Muscle layer of duodenum (tissue), 2 donors: ENCODE measurements at regions not wholly inside any gene's neighbourhood (a gene's known extent, or its start where the extent isn't known, plus 50 kb on each side); places are given as distances from the start of the nearest gene placed in this dataset.

Source experiments
- H3K27ac ChIP-seq: one replicate; pipeline ENCODE4 v1.7.0; 2013; ENCODE audit warnings: mild to moderate bottlenecking, low read length
- H3K27me3 ChIP-seq: one replicate; pipeline ENCODE4 v1.7.0; 2013; ENCODE audit warnings: low read depth, mild to moderate bottlenecking, control low read depth, low read length
- H3K36me3 ChIP-seq, 2 donors: one replicate each; pipeline ENCODE4 v1.7.0; 2013; ENCODE audit warnings: low read length in 2 of 2, control low read depth in 1 of 2, mild to moderate bottlenecking in 1 of 2; ENCODE audit not compliant: insufficient read depth in 2 of 2, control insufficient read depth in 1 of 2
- H3K4me1 ChIP-seq, 2 donors: one replicate each; pipeline ENCODE4 v1.7.0; 2013; ENCODE audit warnings: low read length in 2 of 2, mild to moderate bottlenecking in 2 of 2, control low read depth in 1 of 2, moderate library complexity in 1 of 2; ENCODE audit not compliant: insufficient read depth in 2 of 2, control insufficient read depth in 1 of 2
- H3K4me3 ChIP-seq, 2 donors: one replicate each; pipeline ENCODE4 v1.7.0; 2013; ENCODE audit warnings: low read length in 2 of 2, low read depth in 1 of 2, mild to moderate bottlenecking in 1 of 2
- H3K9me3 ChIP-seq, 2 donors: one replicate each; pipeline ENCODE4 v1.7.0; 2013; ENCODE audit warnings: low read length in 2 of 2, control low read depth in 1 of 2, mild to moderate bottlenecking in 1 of 2; ENCODE audit not compliant: control insufficient read depth in 1 of 2
- donor health status: healthy.

DNA sequence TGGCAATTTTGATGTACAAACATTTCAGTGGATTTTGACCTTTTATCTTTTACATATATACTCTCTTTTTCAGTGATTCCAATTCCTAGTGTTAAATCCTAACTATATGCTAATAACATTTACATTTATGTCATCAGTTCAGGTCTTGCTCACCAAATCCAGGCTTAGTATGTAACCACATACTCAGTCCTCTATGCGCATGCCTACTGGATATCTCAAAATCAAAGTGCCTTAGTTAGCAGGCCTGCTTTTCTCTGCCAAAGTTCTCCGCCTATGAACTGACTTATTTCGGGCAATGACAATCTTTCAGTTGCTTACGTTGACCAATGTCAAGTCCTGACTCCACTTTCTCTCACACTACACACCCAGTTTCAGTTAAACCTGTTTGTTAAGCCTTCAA is 478.5 kb upstream of the SLITRK1 start:
- no peak overlapping the region for H3K4me3 ChIP-seq
- H3K4me1 ChIP-seq: no peaks in the 10 kb centered on the region
- H3K36me3 ChIP-seq: no peaks in the 10 kb centered on the region
- H3K27ac ChIP-seq: no peak overlapping the region
- H3K27me3 ChIP-seq: no peaks in the 10 kb centered on the region
- no peaks in the 10 kb centered on the region for H3K9me3 ChIP-seq

DNA sequence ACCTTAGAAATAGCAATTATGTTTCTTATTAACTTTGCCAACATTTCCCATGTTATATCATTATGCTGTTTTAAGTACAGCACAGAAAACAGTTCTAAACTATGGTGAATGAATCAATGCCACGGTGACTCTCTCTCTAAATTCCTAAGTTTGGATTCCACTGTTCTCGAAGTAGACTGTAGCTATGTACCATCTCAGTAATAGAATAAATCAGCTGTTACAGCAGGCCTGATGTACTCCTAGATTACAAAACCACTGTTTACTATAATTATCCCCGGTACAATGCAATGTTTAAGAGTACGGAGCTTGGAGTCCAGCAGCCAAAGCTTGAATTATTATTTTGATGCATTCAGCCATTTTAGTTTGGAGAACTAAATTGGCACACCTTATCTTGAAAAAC is 476.3 kb upstream of the SLITRK1 start:
- Histone ChIP-seq H3K9me3 (no peaks in the 10 kb centered on the region), H3K4me3 (no peak overlapping the region), H3K27me3 (no peaks in the 10 kb centered on the region), H3K4me1 (no peaks in the 10 kb centered on the region), H3K27ac (no peak overlapping the region), H3K36me3 (no peaks in the 10 kb centered on the region)

DNA sequence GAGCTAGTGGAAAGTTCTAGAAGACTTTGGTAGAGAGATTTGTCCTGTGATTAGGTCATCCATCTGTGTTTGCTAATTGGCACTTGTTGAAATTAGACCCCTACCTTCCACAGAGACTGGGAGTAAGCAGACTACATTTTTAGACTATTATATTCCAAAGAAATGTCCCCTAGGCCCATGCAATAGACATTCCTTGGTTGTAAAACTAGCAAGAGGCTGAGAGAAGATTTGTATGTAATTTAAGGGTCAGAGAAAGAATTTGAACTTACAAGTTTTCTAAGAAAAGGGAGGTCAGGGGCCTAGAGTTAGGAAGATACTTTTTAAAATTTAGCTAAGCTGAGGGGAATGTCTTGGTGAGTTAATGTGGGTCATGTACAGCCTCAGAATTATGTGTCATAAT is 470.7 kb upstream of the SLITRK1 start:
- Histone ChIP-seq H3K27me3 (no peaks in the 10 kb centered on the region), H3K4me3 (no peak overlapping the region), H3K36me3 (no peaks in the 10 kb centered on the region), H3K4me1 (no peaks in the 10 kb centered on the region), H3K9me3 (peaks cover 0 to 3% of the 10 kb centered on the region in 2 donors), H3K27ac (no peak overlapping the region)

DNA sequence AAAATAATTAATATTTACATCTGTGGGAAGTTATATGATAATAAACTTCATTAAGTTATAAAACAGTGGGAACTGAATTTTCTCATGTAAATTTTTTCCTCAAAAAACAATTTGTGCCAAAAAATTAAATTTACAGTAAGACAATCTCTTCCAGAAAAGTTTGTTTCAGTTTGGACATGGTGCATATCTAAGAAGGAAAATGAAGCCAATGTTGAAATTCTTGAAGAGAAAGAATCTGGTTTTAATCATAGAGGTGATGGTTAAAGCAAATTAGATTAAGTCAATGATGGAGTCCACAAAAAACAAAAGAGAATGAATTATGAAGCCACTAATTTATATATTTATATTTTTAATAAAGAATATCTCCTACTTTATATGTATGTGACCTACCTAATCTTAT is 457.2 kb upstream of the SLITRK1 start:
- Histone ChIP-seq H3K9me3 (no peaks in the 10 kb centered on the region), H3K4me3 (no peak overlapping the region), H3K27me3 (no peaks in the 10 kb centered on the region), H3K4me1 (no peaks in the 10 kb centered on the region), H3K27ac (no peak overlapping the region), H3K36me3 (no peaks in the 10 kb centered on the region)

DNA sequence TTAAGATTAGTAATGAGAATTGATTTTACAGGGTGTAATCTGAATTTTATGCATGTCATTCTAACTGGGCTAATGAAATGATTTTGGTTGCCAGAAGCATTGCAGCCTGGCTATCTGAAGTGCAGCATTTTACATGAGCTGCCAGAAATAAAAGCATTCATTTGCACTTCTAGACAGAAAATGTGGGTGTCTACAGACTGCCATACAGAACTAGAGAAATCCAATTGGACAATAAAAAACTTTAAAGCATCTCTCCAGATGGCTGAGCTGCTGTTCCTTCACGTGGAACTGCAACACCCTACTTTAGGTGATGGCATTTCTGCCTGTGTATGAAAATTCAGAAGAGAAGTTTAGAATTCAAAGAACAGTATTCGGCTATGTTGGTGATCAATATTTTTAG is 450.1 kb upstream of the SLITRK1 start:
- Histone ChIP-seq H3K27ac (no peak overlapping the region), H3K9me3 (no peaks in the 10 kb centered on the region), H3K36me3 (no peaks in the 10 kb centered on the region), H3K4me1 (no peaks in the 10 kb centered on the region), H3K27me3 (no peaks in the 10 kb centered on the region), H3K4me3 (no peak overlapping the region)

DNA sequence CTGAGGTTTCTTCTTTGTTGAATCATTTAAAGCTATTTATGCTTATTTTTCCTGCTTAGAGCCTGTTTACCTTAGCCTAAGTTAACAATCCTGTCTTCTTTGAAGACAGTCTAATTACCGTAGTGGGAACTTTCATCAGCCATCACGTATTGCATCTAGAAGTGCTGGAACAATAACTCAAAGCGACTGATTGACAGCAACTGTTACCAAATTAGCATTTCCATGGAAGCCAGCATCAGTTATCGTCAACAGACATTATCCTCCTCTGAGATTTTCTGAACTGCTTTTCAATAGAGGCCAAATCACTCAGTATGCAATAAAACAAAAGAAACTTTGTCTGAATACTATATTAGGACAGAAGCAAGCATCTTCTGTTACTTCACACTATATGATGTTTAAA is 433.3 kb upstream of the SLITRK1 start:
- Histone ChIP-seq H3K4me3 (no peak overlapping the region), H3K36me3 (no peaks in the 10 kb centered on the region), H3K4me1 (no peaks in the 10 kb centered on the region), H3K27me3 (no peaks in the 10 kb centered on the region), H3K27ac (no peak overlapping the region), H3K9me3 (no peaks in the 10 kb centered on the region)

DNA sequence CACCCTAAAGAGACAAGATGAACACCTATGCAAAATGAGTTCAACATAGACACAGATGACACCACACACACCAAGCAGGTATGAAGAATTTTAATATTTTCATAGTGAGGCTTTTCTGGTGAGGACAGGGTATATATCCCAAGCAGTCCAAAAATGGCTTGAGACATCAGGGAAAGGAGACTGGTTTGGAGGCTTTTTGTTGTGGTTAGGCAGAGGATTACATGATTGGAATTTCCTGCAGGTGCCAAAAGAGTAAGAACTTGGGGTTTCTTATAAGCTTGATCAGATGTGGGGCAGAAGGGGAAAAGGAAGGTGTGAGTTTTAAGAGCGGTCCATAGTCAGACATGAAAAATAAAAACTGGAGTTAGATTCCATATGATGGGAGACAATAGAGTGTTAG is 420.8 kb upstream of the SLITRK1 start:
- Histone ChIP-seq H3K27ac (no peak overlapping the region), H3K9me3 (no peaks in the 10 kb centered on the region), H3K4me1 (no peaks in the 10 kb centered on the region), H3K27me3 (no peaks in the 10 kb centered on the region), H3K36me3 (no peaks in the 10 kb centered on the region), H3K4me3 (no peak overlapping the region)

DNA sequence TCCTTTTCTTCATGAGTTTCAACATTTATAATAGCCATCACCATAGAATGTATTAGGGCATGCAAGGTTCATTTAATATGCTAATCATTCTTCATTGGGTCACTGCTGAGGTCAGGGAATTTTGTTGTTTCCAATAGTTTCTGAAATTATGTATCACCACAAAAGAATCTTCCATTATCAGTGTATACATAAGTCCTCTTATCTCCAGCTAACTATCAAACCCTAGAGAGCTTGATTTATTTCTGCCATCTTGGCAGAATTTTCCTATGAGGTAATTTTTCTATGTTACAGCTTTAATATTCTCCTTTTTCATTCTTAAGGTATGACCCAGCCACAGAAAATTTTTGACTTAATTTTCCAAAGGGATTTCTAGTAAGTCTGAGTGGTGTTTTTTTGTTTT is 415.0 kb upstream of the SLITRK1 start:
- Histone ChIP-seq H3K9me3 (no peaks in the 10 kb centered on the region), H3K4me3 (no peak overlapping the region), H3K27me3 (no peaks in the 10 kb centered on the region), H3K4me1 (no peaks in the 10 kb centered on the region), H3K36me3 (no peaks in the 10 kb centered on the region), H3K27ac (no peak overlapping the region)

DNA sequence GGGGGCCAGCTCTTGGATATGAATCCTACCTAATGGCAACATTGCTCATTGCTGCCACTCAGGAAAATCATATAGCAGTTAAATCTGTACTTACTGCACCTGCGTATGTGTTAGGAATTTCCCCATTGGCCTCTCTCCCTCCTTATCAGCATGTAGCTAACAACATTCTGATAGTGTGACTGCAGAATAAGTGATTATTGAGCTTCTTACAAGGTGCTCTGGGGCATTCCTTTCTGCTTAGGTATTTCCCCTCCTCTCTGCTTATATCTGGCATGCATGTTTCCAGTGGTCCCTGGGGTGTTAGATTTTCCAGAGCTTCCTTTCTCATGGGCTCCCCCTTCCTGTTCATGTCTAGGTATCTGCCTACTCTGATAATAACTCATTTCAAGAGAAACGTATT is 414.1 kb upstream of the SLITRK1 start:
- no peak overlapping the region for H3K27ac ChIP-seq
- H3K9me3 ChIP-seq: no peaks in the 10 kb centered on the region
- no peak overlapping the region for H3K4me3 ChIP-seq
- H3K36me3 ChIP-seq: no peaks in the 10 kb centered on the region
- H3K27me3 ChIP-seq: no peaks in the 10 kb centered on the region
- no peaks in the 10 kb centered on the region for H3K4me1 ChIP-seq

DNA sequence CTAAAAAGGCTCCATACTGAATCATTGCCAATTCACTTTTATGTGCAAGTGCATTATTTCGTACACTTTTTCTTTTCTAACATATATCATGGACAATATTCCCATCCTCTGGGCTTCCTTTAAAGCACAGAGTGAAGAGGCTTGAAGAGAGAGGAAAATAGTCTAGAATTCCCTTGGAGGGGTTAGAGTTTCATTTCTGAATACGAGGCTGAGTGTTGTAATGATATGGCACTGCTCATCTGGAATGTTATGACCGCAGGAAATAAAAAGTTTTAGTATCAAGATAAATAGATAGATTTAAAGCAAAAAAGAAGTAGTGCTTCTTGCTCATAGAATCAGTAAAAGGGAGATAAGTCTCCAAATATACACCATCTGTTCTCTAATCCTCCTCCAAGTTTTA is 412.3 kb upstream of the SLITRK1 start:
- H3K4me1 ChIP-seq: no peaks in the 10 kb centered on the region
- no peaks in the 10 kb centered on the region for H3K27me3 ChIP-seq
- H3K9me3 ChIP-seq: no peaks in the 10 kb centered on the region
- no peak overlapping the region for H3K27ac ChIP-seq
- no peak overlapping the region for H3K4me3 ChIP-seq
- no peaks in the 10 kb centered on the region for H3K36me3 ChIP-seq

DNA sequence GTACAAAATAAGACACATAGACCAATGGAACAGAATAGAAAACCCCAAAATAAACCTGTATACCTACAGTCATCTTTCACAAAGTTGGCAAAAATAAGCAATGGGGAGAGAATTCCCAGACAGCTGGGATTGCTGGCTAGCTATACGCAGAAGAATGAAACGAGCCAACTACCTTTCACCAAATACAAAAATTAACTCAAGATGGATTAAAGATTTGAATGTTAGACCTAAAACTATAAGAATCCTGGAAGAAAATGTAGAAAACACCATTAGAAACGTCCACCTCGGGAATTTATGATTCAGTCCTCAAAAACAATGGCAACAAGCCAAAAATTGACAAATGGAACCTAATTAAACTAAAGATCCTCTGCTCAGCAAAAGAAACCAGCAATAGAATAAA is 408.1 kb upstream of the SLITRK1 start:
- Histone ChIP-seq H3K9me3 (no peaks in the 10 kb centered on the region), H3K27ac (no peak overlapping the region), H3K27me3 (no peaks in the 10 kb centered on the region), H3K4me3 (no peak overlapping the region), H3K36me3 (no peaks in the 10 kb centered on the region), H3K4me1 (no peaks in the 10 kb centered on the region)

DNA sequence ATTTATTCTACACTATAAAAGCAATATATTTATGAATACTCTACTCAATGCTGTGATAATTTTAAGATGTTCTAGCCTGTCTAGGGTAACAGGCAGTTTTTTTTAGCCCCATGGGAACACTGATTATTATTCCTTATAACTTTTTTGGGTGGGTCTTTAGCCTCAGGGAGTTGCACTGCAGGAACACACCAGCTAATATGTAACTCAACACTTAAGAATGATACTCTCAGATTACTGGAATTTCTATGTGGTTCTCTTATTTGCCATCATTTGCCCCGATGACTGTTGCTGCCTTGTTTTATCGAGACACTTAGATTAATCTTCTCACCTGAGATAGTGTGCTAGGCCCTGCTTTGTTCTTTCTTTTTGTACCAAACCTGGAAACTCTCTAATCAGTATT is 396.9 kb upstream of the SLITRK1 start:
- Histone ChIP-seq H3K27me3 (no peaks in the 10 kb centered on the region), H3K9me3 (no peaks in the 10 kb centered on the region), H3K36me3 (no peaks in the 10 kb centered on the region), H3K4me1 (no peaks in the 10 kb centered on the region), H3K4me3 (no peak overlapping the region), H3K27ac (no peak overlapping the region)
